Adrenal gland (tissue), 9 donors: ENCODE measurements at regions not wholly inside any gene's neighbourhood (a gene's known extent, or its start where the extent isn't known, plus 50 kb on each side); places are given as distances from the start of the nearest gene placed in this dataset.

Experiments
- DNase-seq, 7 donors: peaks; one replicate each; pipeline ENCODE4 v3.0.0-alpha.2; 2019 to 2020
- H3K27ac ChIP-seq, 5 donors: fragments of 200-600 bp; sonication (generic) in 4 of 5; 1 replicate in 3 of 5; 2 replicates in 2 of 5; pipeline versions ENCODE4 v1.5.1 to v1.8.0; 2016 to 2020; ENCODE audit warnings: mild to moderate bottlenecking in 1 of 5
- H3K27me3 ChIP-seq: fragments of 200-600 bp; 2 replicates; pipeline ENCODE4 v1.8.0; 2021
- H3K36me3 ChIP-seq, 2 donors: fragments of 200-600 bp; replicated peaks in 1 of 2; 1 replicate in 1 of 2; 2 replicates in 1 of 2; pipeline versions ENCODE4 v1.5.1 to v1.8.0; 2018 to 2022
- H3K4me1 ChIP-seq, 2 donors: fragments of 200-600 bp; replicated peaks in 1 of 2; 1 replicate in 1 of 2; 2 replicates in 1 of 2; pipeline versions ENCODE4 v1.5.1 to v1.8.0; 2018 to 2021
- H3K4me3 ChIP-seq, 4 donors: fragments of 200-600 bp; sonication (generic) in 3 of 4; one replicate each; pipeline ENCODE4 v1.5.1; 2016 to 2018
- H3K9me3 ChIP-seq, 3 donors: fragments of 200-600 bp; sonication (generic) in 1 of 3; replicated peaks in 1 of 3; 1 replicate in 2 of 3; 2 replicates in 1 of 3; pipeline versions ENCODE4 v1.5.1 to v1.8.0; 2016 to 2021
- CTCF ChIP-seq, 6 experiments: fragments of 450-650 bp in 4 of 6; fragments of 200-600 bp in 2 of 6; sonication (generic) in 1 of 6; IDR thresholded peaks; 1 replicate in 5 of 6; 2 replicates in 1 of 6; pipeline versions ENCODE4 v1.5.1 to v1.8.0; 2016 to 2021; ENCODE audit warnings: antibody characterized with exemption in 6 of 6, mild to moderate bottlenecking in 2 of 6, moderate library complexity in 1 of 6
- POLR2A ChIP-seq, 2 donors: fragments of 450-650 bp; IDR thresholded peaks; one replicate each; pipeline ENCODE4 v1.6.1; 2017; ENCODE audit warnings: antibody characterized with exemption in 2 of 2, mild to moderate bottlenecking in 2 of 2, moderate library complexity in 1 of 2
- WGBS, 4 donors: extraction: QIAGEN DNeasy Blood & Tissue Kit in 2 of 4; methylation state at CpG; one replicate each; pipeline versions ENCODE4 v1.1.5 to v1.1.7; 2013 to 2017; 5-methylcytosine and 5-hydroxymethylcytosine counted together
- intact Hi-C, 2 donors: fragments of 100-400 bp; cut with DNase I; formaldehyde crosslinking; loops; one replicate each; pipeline versions ENCODE4 v1.14.1 to v1.15.0; 2022 to 2023
- donor health status: healthy with polysubstance abuse.
- donor health status: Bipolar disorder and iron deficiency.
- donor health status: DM: yes; HTN: yes; CAD: no.
- donor health status: DM: no; HTN: no; CAD: no.
- donor health status: DM: no; HTN: no; CAD: no.

DNA sequence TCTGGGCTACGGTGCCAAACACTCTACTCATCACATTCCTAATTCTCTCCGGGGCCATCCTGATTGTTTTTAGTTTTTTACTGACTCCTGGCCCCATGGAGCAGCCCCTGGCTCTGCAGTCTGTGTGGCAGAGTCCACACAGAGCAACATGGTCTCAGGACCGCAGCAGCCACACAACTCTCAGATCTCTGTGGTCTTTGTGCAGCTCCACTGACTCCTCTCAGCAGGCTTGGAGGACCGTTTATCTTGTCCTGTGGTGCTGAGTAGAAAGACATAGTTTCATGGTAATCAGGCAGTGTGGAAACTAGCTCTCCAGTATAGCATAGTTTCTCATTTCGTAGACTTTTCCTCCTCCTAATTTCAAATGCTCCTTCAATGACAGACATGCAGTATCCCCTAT lies 168.4 kb downstream of the EDN1 start:
- no peaks in the 10 kb centered on the region for H3K36me3 ChIP-seq
- no peak for TF ChIP-seq POLR2A (IDR thresholded peaks at IDR 0.05)
- no peak for TF ChIP-seq CTCF (IDR thresholded peaks at IDR 0.05)
- H3K27me3 ChIP-seq = no peaks in the 10 kb centered on the region
- no peak for DNase-seq
- H3K27ac ChIP-seq = no peak overlapping the region
- no peaks in the 10 kb centered on the region for H3K9me3 ChIP-seq
- intact Hi-C loops = no loop called here
- H3K4me3 ChIP-seq = no peak overlapping the region
- 58 to 74% (median 67%) methylated on average over 5 of the region's 5 CpGs for WGBS, 4 donors
- H3K4me1 ChIP-seq = no peaks in the 10 kb centered on the region

DNA sequence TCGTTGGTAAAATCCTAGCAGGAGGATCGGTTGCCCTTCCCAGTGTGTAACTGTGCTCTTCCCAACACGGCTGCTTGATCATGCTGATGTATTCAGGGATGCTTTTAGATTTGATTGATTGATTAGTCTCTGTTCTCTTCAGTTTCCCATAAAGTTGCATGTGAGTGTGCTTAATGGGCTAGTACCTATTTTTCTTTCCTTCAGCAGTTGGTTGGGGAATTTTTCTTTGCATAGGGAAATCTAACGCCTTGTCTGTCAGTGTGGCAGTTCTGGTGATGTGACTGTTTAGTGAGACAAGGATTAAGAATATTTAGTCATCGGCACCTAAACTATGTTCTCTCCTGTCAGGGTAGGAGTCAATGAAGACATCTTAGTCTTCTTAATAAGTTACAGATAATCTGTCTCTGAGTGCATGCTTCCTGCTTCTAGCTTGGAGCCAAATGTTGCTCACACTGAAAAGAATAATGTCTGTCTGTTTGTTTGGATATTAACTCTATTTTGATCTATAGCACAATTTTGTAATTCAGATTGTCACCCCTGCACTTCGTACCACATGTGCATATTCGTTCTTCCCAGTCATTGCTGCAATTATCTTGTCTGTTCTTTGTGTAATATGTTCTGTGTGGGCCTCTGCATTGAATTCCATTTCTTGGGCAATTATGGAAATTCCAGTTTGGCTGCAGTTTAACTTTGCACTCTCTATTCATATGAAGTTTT lies 169.9 kb downstream of the EDN1 start:
- Histone ChIP-seq H3K27me3 (no peaks in the 10 kb centered on the region), H3K36me3 (no peaks in the 10 kb centered on the region), H3K4me3 (no peak overlapping the region), H3K27ac (no peak overlapping the region), H3K9me3 (no peaks in the 10 kb centered on the region), H3K4me1 (no peaks in the 10 kb centered on the region)
- no peak for DNase-seq
- 68 to 83% (median 78%) methylated on average over 7 of the region's 7 CpGs for WGBS, 4 donors
- no peak for TF ChIP-seq POLR2A (IDR thresholded peaks at IDR 0.05)
- TF ChIP-seq CTCF (IDR thresholded peaks at IDR 0.05) = no peak
- intact Hi-C loops = no loop called here

- H3K36me3 ChIP-seq = no peaks in the 10 kb centered on the region
- no peaks in the 10 kb centered on the region for H3K27me3 ChIP-seq
- intact Hi-C loops = no loop called here
- TF ChIP-seq CTCF (IDR thresholded peaks at IDR 0.05) = no peak
- H3K27ac ChIP-seq = peak overlapping the region in 2 of 5 donors; percentile 1 to 17
- DNase-seq = no peak
- H3K4me1 ChIP-seq = peaks cover 6 to 8% of the 10 kb centered on the region in 2 donors
- H3K4me3 ChIP-seq = no peak overlapping the region
- 43 to 60% (median 58%) methylated on average over 8 of the region's 8 CpGs for WGBS, 4 donors
- no peaks in the 10 kb centered on the region for H3K9me3 ChIP-seq
Observed at GRCh38 chr6:12467706-12468670, 177.8 kb downstream of the EDN1 start.

GRCh38 chr6:12472601-12473038 lies 182.5 kb downstream of the EDN1 start:
- DNase-seq = peak; percentile 81 to 96 (median 94)
- TF ChIP-seq POLR2A (IDR thresholded peaks at IDR 0.05) = no peak
- TF ChIP-seq CTCF (IDR thresholded peaks at IDR 0.05) = no peak

More at GRCh38 chr6:12472601-12473038, 182.5 kb downstream of the EDN1 start:
- Histone ChIP-seq H3K4me3 (no peak overlapping the region), H3K9me3 (no peaks in the 10 kb centered on the region), H3K27ac (peak overlapping the region; percentile 62 to 91 (median 73)), H3K4me1 (peaks cover 25 to 33% of the 10 kb centered on the region in 2 donors), H3K27me3 (no peaks in the 10 kb centered on the region), H3K36me3 (no peaks in the 10 kb centered on the region)
- WGBS, 4 donors = 38 to 46% (median 45%) methylated on average over 4 of the region's 4 CpGs
- intact Hi-C loops = no loop called here
